Stimulated activated CD8-positive, alpha-beta memory T cell treated with anti-CD3 and anti-CD28 coated beads, Interleukin-4, amount 100 ng/mL, for 48 hours (primary cell): ENCODE measurements at regions not wholly inside any gene's neighbourhood (a gene's known extent, or its start where the extent isn't known, plus 50 kb on each side); places are given as distances from the start of the nearest gene placed in this dataset.
A peak's percentile ranks its signal among the peaks of the same experiment; 100 is the strongest.

Experiments used
- DNase-seq: peaks from one replicate; pipeline ENCODE4 v3.0.0-alpha.2; 2020

- no peak for DNase-seq
Measured at GRCh38 chr5:133732536-133732935, 120.2 kb upstream of the FSTL4 start.

DNA sequence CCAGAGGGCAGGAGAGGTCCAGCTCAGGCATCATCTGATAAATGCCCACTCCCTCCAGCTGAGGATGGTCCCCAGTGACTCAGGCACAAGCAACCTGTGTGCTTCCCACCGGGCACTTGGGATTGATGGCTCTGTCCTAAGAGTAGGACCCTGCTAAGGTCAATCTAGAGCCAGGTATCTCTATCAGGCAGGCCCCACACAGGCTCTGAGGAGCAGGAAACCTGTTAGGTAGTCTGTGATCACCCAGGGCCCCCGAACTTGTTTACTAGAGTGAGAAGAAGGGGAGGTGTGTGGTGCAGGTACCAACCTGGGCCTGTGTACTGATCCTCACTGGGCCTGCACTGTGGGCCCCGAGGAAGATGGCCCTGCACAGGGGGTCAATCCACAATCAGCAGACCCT, 119.6 kb upstream of the FSTL4 start:
- DNase-seq: no peak

GRCh38 chr5:133730866-133731265, 118.5 kb upstream of the FSTL4 start:
- no peak for DNase-seq

DNA sequence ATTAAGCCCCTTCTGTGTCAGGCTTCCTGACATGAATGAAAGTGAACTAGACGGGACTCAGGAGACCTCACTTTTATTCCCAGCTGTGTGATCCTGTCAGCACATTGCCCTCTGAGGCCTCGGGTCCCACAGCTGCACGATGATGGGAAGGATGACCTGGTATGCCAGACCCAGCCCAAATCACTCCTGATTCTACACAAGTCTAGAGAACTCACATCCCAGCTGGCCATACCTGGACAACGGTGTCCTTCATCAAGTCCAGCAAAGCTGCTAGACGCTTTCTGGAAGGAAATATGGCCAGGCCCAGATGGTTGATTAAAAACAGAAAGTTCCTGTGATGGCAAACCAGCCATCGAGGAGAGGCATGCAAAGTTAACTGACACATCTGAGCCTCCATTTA, 118.0 kb upstream of the FSTL4 start:
- no peak for DNase-seq

DNA sequence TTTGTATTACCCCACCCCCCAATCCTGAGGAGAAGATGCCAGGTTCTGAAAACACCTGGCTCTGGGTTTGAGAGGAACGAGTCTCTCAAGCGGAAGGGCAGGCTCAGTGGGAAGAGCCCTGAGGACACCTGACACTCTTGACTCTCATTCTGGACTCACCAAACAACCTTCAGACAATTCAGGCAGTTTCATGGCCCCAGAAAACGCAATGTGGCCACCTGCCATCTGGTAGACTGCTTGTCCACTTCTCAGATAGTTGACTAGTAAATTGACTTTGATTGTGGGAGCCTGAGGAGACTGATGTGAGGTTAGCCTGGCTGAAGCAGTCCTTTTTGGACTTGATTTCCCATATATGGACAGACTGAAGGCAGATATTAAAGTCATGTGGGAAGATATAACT, 117.5 kb upstream of the FSTL4 start:
- no peak for DNase-seq

DNA sequence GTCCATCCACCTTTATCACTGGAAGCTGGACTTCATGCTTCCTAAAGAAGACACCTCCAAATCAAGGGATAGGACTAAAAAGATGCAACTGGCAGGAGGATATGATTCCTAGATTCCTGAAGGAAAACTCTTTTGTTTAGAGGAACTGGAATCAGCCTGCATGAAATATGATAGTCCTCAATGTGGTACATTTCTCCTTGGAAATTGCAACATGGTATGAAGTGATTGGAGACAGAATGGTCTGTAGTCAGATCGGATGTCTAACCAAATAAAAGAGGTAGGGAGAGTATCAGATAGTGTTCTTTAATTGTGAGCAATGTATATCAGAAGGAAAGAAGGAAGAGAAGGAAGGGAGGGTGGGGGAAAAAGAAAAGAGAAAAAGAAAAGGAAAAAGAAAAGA, 116.1 kb upstream of the FSTL4 start:
- DNase-seq: no peak

GRCh38 chr5:133727636-133728035, 115.3 kb upstream of the FSTL4 start:
- DNase-seq: no peak

DNA sequence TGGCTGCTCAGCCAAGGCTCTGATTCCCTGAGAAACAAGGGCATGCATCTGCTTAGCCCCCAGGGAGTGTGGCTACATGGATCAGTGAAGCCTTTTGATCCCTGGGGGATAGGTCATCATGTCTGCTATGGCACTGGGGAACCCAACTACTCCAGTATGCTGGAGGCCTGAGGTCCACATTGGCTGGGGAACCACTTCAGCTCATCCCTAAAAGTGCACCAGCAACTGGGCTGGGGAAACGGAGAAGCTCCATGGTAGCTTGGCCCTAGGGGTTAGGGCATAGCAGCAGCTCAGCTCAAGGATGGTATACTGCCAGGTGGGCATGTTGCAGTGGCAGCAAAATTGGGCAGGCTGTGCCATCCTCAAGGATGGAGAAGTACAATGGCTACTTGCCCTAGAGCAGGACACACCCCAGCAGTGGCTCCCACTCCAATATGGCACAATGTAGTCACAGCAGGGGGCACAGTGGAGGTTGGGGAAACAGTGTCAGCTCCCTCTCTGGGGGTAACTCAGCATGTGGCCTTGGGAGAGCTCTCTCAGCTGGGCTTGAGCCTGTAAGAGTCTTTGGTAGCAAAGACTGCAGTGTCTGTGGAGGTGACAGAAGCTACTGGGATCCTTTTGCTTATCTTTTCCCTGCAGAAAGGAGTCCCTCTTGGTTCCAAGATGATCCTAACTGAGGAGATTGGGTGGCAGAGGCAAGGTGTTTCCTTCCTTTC, 111.5 kb upstream of the FSTL4 start:
- no peak for DNase-seq

- DNase-seq: no peak
Measured at GRCh38 chr5:133723126-133723525, 110.8 kb upstream of the FSTL4 start.

GRCh38 chr5:133721365-133721764, 109.0 kb upstream of the FSTL4 start:
- DNase-seq: no peak

DNA sequence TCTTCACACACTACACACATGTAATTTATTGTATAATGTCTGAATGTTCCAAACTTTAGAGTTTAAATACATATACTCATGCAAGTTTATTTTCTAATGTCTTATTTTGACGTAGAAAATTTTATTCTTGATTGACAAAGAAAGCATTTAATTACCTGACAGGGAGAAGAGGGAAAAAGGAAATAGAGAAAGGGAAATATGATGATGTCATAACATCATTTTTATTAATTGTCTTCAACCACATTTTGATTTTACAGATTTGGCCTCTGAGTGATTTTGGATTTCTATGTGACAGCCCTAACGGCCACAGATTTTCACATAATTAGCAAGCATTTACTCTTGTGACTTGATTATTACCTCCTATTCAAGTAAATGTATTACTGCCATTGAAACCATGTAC, 106.1 kb upstream of the FSTL4 start:
- DNase-seq: no peak

- DNase-seq: no peak
Measured at GRCh38 chr5:133716532-133717183, 104.3 kb upstream of the FSTL4 start.

DNA sequence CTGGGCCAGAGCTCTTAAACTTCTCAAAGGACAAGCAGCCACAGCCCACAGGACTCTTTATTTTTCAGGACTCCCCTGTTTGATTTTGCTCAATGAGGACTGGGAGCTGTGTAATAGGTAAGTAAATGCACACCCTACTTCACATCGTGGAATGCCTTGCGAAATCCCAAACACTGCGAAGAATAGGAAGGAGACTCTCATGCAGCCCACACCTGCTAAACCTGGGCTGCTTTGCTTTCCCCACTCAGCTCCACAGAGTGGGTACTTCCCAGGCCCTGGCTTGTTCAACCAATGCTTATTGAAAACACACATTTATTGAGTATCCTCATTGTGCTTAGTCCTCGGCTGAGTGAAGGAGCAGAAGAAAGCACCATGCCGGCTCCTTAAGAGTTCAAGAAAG, 103.3 kb upstream of the FSTL4 start:
- DNase-seq: no peak

DNA sequence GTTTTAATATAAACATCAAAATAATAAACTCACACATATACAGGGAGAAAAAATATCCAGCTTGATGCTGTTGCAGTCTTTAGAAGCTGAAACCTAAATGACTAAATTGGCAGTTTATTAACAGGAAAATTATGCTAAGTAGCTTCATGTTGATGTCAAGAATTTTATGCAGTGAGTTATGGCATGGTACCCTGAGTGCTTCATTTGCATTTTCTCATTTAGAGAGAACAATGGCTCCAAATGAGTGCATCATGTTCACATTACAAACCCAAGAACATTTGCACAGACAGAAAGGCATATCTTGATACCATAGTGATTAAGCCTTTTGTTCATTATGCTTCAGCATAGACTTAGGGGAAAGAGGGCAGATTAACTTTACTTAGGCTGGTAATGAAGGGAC, 102.9 kb upstream of the FSTL4 start:
- no peak for DNase-seq

- no peak for DNase-seq
Measured at GRCh38 chr5:133714161-133714915, 102.0 kb upstream of the FSTL4 start.

- DNase-seq: no peak
Measured at GRCh38 chr5:133713751-133714150, 101.4 kb upstream of the FSTL4 start.

- no peak for DNase-seq
Measured at GRCh38 chr5:133713209-133713608, 100.9 kb upstream of the FSTL4 start.

DNA sequence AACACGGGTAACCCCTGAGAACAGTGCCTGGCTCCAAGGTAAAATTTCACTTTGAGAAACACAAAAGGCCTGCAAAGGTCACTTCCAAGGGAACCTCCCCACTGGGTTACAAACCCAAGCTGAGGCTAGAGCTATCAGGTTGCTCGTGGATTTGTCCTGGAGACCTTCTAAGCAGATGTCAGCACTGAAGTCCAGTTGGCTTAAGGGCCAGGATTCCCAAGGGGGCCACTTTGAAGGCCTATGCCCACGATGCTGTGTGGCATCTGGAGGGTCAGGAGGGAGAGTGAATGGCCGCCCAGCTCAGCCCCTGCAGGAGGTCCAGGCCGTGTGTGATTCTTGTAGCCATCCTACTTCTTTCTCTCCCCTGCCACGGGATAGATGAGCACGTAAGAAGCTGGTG, 100.2 kb upstream of the FSTL4 start:
- DNase-seq: no peak

DNA sequence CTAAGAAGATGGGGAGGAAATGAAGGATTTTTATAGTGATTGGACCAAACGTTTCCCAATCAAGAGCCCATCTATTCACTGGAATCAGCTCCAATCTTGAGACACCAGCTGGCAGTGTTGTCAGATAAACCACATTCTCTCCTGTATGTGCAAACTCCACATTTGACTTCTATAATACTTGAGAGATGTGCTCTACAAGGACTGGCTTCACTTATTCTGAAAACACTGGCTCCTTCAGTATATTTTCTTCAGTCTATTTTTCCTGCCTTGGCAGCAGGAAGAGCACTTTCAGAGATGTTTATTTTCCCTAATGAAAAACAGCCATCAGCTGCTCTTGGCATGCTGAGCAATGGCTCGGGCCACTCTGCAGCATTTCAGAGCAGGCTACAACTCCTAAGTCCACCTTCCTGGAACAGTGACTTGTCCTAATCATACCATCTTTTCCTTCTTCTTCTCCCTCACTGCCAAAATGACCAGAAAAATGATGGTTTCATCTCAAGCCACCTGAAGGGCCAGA, 96.9 kb upstream of the FSTL4 start:
- no peak for DNase-seq

- DNase-seq: peak; percentile 15
Measured at GRCh38 chr5:133708331-133708850, 96.0 kb upstream of the FSTL4 start.

DNA sequence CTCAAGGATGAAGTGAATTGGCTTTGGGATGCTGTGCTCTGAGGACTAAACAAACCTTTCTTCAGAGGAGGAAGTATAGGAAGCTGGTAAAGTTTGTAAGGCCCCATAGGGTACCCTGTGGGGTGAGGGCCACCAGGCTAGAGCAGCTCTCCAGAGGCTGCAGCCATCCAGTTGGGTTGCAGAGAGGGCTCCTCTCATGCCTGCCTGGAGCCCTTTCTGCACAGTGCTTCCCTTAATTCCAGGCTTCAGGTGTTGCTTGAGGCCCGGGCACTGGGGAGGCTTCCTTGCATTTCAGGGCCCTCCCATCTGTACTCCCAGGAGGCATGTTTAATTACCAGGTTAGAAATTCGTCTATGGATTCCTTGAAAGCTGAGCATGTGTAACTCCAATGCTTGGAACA, 95.3 kb upstream of the FSTL4 start:
- DNase-seq: peak; percentile 1

DNA sequence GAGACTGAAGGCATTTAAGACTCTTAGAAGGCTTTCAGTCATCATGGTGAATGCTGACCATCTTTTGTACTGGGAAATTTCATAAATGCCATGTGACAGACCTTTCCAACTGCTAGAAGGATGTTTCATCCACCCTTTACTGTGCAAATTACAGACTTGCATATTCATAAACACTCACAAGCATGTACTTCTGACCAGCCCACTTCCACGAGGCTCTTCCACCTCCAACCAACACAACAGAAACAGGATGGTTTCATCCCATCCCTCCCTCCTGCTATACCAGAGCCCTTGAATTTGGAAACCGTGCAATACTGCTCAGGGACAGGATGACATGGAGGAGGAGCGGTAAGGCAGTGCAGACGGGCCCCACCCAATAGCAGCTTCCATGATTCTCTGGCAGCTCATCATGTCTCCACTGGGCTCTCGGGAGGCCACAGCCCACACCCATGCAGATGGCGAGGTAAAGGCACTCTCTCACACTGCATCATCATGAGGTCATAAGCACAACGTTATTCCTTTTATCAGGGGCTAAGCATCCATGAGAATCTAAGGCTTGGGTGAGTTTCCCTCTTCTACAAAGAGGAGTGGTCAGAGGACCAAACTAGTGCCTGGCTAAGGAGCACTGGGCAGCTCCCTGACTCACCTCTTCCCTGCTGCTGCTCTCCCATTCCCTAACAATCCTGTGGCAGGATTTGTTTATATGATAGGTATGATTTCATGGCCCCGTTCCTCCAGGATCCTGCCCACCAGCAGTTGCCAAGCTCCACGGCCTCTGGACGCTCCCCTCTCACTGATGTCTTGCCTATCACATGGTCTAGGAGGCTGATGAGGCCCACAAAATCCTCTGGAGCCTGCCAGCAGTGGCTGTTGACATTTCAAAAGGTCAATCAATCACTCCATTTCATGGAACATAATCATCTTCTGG, 94.4 kb upstream of the FSTL4 start:
- DNase-seq: peak; percentile 14

DNA sequence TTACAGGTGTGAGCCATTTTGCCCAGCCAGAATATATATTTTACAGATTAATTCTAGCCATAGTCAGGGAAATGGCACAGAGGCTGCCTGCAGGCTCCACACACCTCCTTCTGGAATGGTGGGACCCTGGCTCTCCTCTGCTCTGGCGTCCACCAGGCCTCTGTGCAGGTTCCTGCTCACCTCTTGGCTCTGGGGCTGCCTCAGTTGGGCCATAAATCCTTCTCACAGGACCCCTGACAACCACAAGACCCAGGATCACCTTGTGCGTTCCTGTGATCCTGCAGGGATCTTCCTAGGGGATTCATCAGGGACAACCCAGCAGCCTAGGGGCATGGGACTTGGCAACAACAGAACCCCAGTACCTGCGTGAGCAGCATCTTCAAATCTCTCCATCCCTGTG, 93.0 kb upstream of the FSTL4 start:
- DNase-seq: peak; percentile 1
